Epithelial cell of proximal tubule (primary cell): ENCODE measurements at regions not wholly inside any gene's neighbourhood (a gene's known extent, or its start where the extent isn't known, plus 50 kb on each side); places are given as distances from the start of the nearest gene placed in this dataset.

Experiments
- DNase-seq: peaks from one replicate; pipeline ENCODE4 v3.0.0-alpha.2; 2011; ENCODE audit warnings: low read depth
- H3K4me3 ChIP-seq: 2 replicates; pipeline ENCODE4 v1.5.1; 2011; ENCODE audit warnings: low read depth, mild to moderate bottlenecking, low read length
- TF ChIP-seq, protein P1 (sequence below): conservative IDR thresholded peaks from 2 replicates; pipeline ENCODE4 v1.5.1; 2012; ENCODE audit warnings: low read depth, mild to moderate bottlenecking, low read length

DNA sequence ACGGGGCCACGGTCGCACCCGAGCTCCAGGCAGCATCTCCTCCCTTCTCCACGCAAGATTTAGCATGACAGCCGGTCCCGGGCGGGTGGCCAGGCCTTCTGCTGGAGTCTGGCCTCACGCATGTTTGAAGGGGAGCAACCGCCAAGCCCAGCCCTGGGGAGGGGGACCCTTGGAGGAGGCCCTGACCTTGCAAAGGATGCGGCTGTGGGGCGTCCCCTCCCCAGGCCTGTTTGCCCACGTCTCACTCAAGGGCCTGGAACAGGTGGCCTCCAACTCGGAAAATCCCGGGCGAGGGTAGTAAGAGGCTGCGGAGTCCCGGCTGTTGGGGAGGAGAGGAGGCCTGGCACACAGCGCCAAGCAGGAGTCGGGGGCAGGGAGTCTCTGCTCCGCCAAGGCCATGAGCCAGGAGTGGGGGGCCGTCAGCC is 50.6 kb upstream of the DPYSL4 start:
- TF ChIP-seq, protein P1, sequence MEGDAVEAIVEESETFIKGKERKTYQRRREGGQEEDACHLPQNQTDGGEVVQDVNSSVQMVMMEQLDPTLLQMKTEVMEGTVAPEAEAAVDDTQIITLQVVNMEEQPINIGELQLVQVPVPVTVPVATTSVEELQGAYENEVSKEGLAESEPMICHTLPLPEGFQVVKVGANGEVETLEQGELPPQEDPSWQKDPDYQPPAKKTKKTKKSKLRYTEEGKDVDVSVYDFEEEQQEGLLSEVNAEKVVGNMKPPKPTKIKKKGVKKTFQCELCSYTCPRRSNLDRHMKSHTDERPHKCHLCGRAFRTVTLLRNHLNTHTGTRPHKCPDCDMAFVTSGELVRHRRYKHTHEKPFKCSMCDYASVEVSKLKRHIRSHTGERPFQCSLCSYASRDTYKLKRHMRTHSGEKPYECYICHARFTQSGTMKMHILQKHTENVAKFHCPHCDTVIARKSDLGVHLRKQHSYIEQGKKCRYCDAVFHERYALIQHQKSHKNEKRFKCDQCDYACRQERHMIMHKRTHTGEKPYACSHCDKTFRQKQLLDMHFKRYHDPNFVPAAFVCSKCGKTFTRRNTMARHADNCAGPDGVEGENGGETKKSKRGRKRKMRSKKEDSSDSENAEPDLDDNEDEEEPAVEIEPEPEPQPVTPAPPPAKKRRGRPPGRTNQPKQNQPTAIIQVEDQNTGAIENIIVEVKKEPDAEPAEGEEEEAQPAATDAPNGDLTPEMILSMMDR, result no peak
- H3K4me3 ChIP-seq, result no peak overlapping the region
- DNase-seq, result no peak

DNA sequence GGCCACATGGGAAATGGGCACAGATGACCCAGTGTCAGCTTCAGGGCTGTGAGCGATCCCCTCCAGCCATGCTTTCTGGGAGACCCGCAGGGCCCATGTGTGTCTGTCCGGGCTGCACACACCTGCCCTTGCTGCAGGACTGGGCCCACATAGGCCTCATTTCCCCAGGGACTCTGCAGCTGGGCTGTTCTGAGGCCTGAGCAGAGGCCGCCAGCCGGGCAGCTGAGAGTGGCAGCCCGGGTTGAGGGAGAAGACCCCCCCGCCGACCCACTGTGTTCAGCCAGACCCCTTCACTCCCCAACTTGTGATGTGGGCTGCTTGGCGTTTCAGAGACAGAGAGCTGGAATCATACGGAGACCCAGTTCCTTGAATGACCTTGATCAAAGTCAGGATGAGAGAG is 50.1 kb upstream of the DPYSL4 start:
- DNase-seq, result no peak

More for the DNA sequence above, 50.1 kb upstream of the DPYSL4 start:
- TF ChIP-seq, protein P1, result no peak
- H3K4me3 ChIP-seq, result no peak overlapping the region
